ENCODE measurements at regions not wholly inside any gene's neighbourhood (a gene's known extent, or its start where the extent isn't known, plus 50 kb on each side); places are given as distances from the start of the nearest gene placed in this dataset.

DNA sequence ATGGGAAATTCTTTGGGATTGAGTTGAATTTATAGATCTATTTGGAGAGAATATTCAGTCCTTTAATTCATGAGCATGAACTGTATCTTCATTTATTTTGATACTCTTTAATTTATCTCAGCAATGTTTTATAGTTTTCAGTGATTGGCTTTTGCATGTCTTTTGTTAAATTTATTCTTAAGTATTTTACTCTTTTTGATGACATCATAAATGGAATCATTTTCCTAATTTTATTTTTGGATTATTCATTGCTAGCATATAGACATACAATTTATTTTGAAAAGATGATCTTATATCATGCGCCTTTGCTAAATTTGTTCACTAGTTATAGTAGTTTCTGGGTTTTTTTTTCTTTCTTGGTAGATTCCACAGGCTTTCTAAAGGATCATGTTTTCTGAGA lies 149.2 kb upstream of the ASIC2 start:
- Histone ChIP-seq H3K36me3 (ENCODE audit: control insufficient read depth in 2 of 2, extremely low read depth in 1 of 2, insufficient read depth in 1 of 2, low read length in 1 of 2) (no peaks in the 10 kb centered on the region), H3K9me3 (no peaks in the 10 kb centered on the region), H3K4me3 (ENCODE audit: control insufficient read depth in 1 of 2, extremely low read depth in 1 of 2, low read length in 1 of 2) (no peak overlapping the region), H3K27me3 (replicated peaks in 1 of 2; ENCODE audit: control insufficient read depth in 2 of 2, extremely low read depth in 1 of 2, insufficient read depth in 2 of 2, low read length in 1 of 2) (peaks cover 0 to 6% of the 10 kb centered on the region in 2 experiments), H3K27ac (ENCODE audit: low read length) (no peak overlapping the region), H3K4me1 (ENCODE audit: control insufficient read depth in 1 of 2, extremely low read depth in 1 of 2, insufficient read depth in 2 of 2, low read length in 2 of 2) (no peaks in the 10 kb centered on the region)
- H3K4me3 Mint-ChIP-seq = no peak overlapping the region
- ChIA-PET POLR2A (no interaction called here), CTCF (no interaction called here)
- no peaks in the 10 kb centered on the region for H3K36me3 Mint-ChIP-seq
- no peak for DNase-seq
- no CpG with 5 or more reads among the region's 1 CpG for WGBS (ENCODE audit: insufficient coverage)
- peaks cover 2 to 3% of the 10 kb centered on the region in 2 donors for H3K27me3 Mint-ChIP-seq
- peaks cover 3 to 6% (median 3%) of the 10 kb centered on the region in 3 donors for H3K9me3 Mint-ChIP-seq
- H3K27ac Mint-ChIP-seq = no peak overlapping the region
- H3K4me1 Mint-ChIP-seq = no peaks in the 10 kb centered on the region
- no peak for ATAC-seq (replicated peaks in 1 of 4)

DNA sequence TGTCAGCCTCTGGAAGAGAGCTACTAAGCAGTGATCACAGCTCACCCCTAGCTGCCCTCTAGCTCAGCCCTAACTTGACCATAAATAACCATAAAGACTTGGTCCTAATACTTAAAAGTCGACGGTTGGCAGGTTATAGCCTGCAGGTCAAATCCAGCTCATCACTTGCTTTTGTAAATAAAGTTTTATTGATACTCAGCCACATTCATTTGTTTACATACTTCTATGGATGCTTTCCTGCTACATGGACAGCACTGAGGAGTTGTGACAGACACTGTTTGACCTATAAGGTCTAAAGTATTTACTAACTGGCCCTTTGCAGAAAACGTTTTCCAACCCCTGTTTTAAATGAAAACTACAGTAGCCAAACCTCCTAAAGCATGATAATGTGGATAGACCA lies 151.6 kb upstream of the ASIC2 start:
- no peaks in the 10 kb centered on the region for H3K9me3 ChIP-seq
- ChIA-PET CTCF (no interaction called here), POLR2A (no interaction called here)
- no peak overlapping the region for H3K27ac ChIP-seq (ENCODE audit: low read length)
- no CpG with 5 or more reads among the region's 3 CpGs for WGBS (ENCODE audit: insufficient coverage)
- no peak for ATAC-seq (replicated peaks in 1 of 4)
- peaks cover 2 to 3% of the 10 kb centered on the region in 2 experiments for H3K27me3 ChIP-seq (replicated peaks in 1 of 2; ENCODE audit: control insufficient read depth in 2 of 2, extremely low read depth in 1 of 2, insufficient read depth in 2 of 2, low read length in 1 of 2)
- H3K4me1 ChIP-seq (ENCODE audit: control insufficient read depth in 1 of 2, extremely low read depth in 1 of 2, insufficient read depth in 2 of 2, low read length in 2 of 2) = no peaks in the 10 kb centered on the region
- H3K27me3 Mint-ChIP-seq = peaks cover 2 to 3% of the 10 kb centered on the region in 2 donors
- H3K4me3 ChIP-seq (ENCODE audit: control insufficient read depth in 1 of 2, extremely low read depth in 1 of 2, low read length in 1 of 2) = no peak overlapping the region
- no peak overlapping the region for H3K4me3 Mint-ChIP-seq
- no peaks in the 10 kb centered on the region for H3K36me3 ChIP-seq (ENCODE audit: control insufficient read depth in 2 of 2, extremely low read depth in 1 of 2, insufficient read depth in 1 of 2, low read length in 1 of 2)
- H3K27ac Mint-ChIP-seq = no peak overlapping the region
- DNase-seq = no peak
- H3K4me1 Mint-ChIP-seq = no peaks in the 10 kb centered on the region
- peaks cover 5 to 12% (median 6%) of the 10 kb centered on the region in 3 donors for H3K9me3 Mint-ChIP-seq
- no peaks in the 10 kb centered on the region for H3K36me3 Mint-ChIP-seq

DNA sequence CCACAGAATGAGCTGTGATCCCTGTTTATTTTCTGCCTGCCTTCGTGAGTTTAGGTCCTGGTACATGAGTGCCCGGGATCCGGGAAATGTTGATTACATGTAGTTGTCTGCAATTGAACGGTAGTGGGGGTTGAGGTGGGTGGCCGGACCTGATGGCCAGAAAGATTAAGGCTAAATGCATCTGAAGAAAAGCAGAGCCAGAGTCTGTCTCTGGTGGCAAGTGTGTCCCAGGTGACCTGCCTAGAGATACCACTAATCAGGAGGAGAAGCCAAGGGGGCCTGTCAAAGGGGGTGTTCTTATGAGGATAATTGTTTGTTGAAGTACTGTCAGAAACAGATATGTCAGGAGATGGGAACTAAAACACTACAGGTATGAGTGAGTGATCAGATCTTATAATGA lies 154.0 kb upstream of the ASIC2 start:
- DNase-seq = no peak
- no peak overlapping the region for H3K4me3 ChIP-seq (ENCODE audit: control insufficient read depth in 1 of 2, extremely low read depth in 1 of 2, low read length in 1 of 2)
- H3K27ac ChIP-seq (ENCODE audit: low read length) = no peak overlapping the region
- H3K4me1 ChIP-seq (ENCODE audit: control insufficient read depth in 1 of 2, extremely low read depth in 1 of 2, insufficient read depth in 2 of 2, low read length in 2 of 2) = no peaks in the 10 kb centered on the region
- ChIA-PET POLR2A (no interaction called here), CTCF (interaction anchor here in 1 of 2 donors (0.7 kb wide), 1 partner anchor 462 kb away, joined by 5 read pairs; no protein-coding TSS in a partner anchor)
- H3K36me3 Mint-ChIP-seq = no peaks in the 10 kb centered on the region
- WGBS (ENCODE audit: insufficient coverage) = 70% methylated on average over 3 of the region's 5 CpGs
- H3K4me3 Mint-ChIP-seq = no peak overlapping the region
- ATAC-seq (replicated peaks in 1 of 4) = no peak
- H3K27ac Mint-ChIP-seq = no peak overlapping the region
- no peaks in the 10 kb centered on the region for H3K4me1 Mint-ChIP-seq
- H3K9me3 Mint-ChIP-seq = peaks cover 5 to 16% (median 6%) of the 10 kb centered on the region in 3 donors
- no peaks in the 10 kb centered on the region for H3K36me3 ChIP-seq (ENCODE audit: control insufficient read depth in 2 of 2, extremely low read depth in 1 of 2, insufficient read depth in 1 of 2, low read length in 1 of 2)
- peaks cover 3 to 6% of the 10 kb centered on the region in 2 donors for H3K27me3 Mint-ChIP-seq
- no peaks in the 10 kb centered on the region for H3K9me3 ChIP-seq
- H3K27me3 ChIP-seq (replicated peaks in 1 of 2; ENCODE audit: control insufficient read depth in 2 of 2, extremely low read depth in 1 of 2, insufficient read depth in 2 of 2, low read length in 1 of 2) = peaks cover 2 to 3% of the 10 kb centered on the region in 2 experiments

DNA sequence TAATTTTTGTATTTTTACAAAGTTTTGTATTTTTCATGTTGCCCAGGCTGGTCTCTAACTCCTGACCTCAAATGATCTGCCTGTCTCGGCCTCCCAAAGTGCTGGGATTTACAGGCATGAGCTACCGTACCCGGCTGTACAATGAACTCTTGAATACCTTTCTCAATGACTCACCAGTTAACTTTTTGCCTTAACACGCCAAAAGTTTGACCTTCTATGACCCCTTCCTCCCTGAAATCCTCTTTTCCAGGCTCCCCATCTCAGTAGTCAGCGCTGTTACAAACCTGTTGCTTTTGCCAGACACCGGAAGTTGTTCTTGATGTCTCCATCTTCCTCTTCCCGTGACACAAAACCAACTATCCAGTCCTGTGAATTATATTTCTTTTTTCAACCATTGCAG lies 158.1 kb upstream of the ASIC2 start:
- H3K27ac ChIP-seq (ENCODE audit: low read length) = no peak overlapping the region

DNA sequence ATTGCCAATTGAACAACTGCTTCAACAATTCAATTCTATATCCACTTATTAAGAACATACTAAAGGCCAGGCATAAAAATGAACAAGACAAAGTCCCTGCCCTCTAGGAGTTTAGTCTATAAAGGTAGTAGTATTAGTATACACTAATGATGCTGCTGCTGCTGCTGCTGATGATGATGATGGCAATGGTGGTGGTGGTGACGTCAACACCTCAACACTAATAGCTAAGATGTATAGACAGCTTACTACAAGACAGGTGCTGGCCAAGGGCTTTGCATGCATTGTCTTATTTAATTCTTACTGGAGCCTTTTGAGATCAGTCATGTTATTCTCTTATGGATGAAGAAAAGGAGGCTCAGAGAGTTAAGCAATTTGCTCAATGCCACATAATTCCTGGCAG lies 164.4 kb upstream of the ASIC2 start:
- H3K36me3 Mint-ChIP-seq = no peaks in the 10 kb centered on the region
- no peak overlapping the region for H3K4me3 Mint-ChIP-seq
- ChIA-PET POLR2A (no interaction called here), CTCF (interaction anchor here in 1 of 2 donors (0.6 kb wide), 1 partner anchor 560 kb away, joined by 3 read pairs; no protein-coding TSS in a partner anchor)
- DNase-seq = no peak
- H3K9me3 ChIP-seq = no peaks in the 10 kb centered on the region
- H3K27ac ChIP-seq (ENCODE audit: low read length) = no peak overlapping the region
- H3K4me1 ChIP-seq (ENCODE audit: control insufficient read depth in 1 of 2, extremely low read depth in 1 of 2, insufficient read depth in 2 of 2, low read length in 2 of 2) = no peaks in the 10 kb centered on the region
- no peak overlapping the region for H3K4me3 ChIP-seq (ENCODE audit: control insufficient read depth in 1 of 2, extremely low read depth in 1 of 2, low read length in 1 of 2)
- H3K9me3 Mint-ChIP-seq = peaks cover 0 to 8% (median 0%) of the 10 kb centered on the region in 3 donors
- H3K27me3 ChIP-seq (replicated peaks in 1 of 2; ENCODE audit: control insufficient read depth in 2 of 2, extremely low read depth in 1 of 2, insufficient read depth in 2 of 2, low read length in 1 of 2) = peaks cover 0 to 3% of the 10 kb centered on the region in 2 experiments
- no peak overlapping the region for H3K27ac Mint-ChIP-seq
- H3K36me3 ChIP-seq (ENCODE audit: control insufficient read depth in 2 of 2, extremely low read depth in 1 of 2, insufficient read depth in 1 of 2, low read length in 1 of 2) = no peaks in the 10 kb centered on the region
- peaks cover 15 to 39% of the 10 kb centered on the region in 2 donors for H3K27me3 Mint-ChIP-seq
- ATAC-seq (replicated peaks in 1 of 4) = no peak
- no peaks in the 10 kb centered on the region for H3K4me1 Mint-ChIP-seq
- WGBS (ENCODE audit: insufficient coverage) = no CpG with 5 or more reads among the region's 1 CpG

More for the DNA sequence above, 158.1 kb upstream of the ASIC2 start:
- DNase-seq (no peak), ATAC-seq (replicated peaks in 1 of 4) (no peak)
- H3K27ac Mint-ChIP-seq = no peak overlapping the region
- H3K4me3 Mint-ChIP-seq = no peak overlapping the region
- no peaks in the 10 kb centered on the region for H3K9me3 ChIP-seq
- POLR2A ChIA-PET = no interaction called here
- H3K4me1 Mint-ChIP-seq = no peaks in the 10 kb centered on the region
- H3K36me3 ChIP-seq (ENCODE audit: control insufficient read depth in 2 of 2, extremely low read depth in 1 of 2, insufficient read depth in 1 of 2, low read length in 1 of 2) = no peaks in the 10 kb centered on the region
- H3K4me1 ChIP-seq (ENCODE audit: control insufficient read depth in 1 of 2, extremely low read depth in 1 of 2, insufficient read depth in 2 of 2, low read length in 2 of 2) = no peaks in the 10 kb centered on the region
- H3K36me3 Mint-ChIP-seq = no peaks in the 10 kb centered on the region
- CTCF ChIA-PET = no interaction called here
- peaks cover 4 to 10% (median 8%) of the 10 kb centered on the region in 3 donors for H3K9me3 Mint-ChIP-seq
- H3K27me3 ChIP-seq (replicated peaks in 1 of 2; ENCODE audit: control insufficient read depth in 2 of 2, extremely low read depth in 1 of 2, insufficient read depth in 2 of 2, low read length in 1 of 2) = peaks cover 0 to 2% of the 10 kb centered on the region in 2 experiments
- WGBS (ENCODE audit: insufficient coverage) = 77% methylated on average over 7 of the region's 7 CpGs
- no peak overlapping the region for H3K4me3 ChIP-seq (ENCODE audit: control insufficient read depth in 1 of 2, extremely low read depth in 1 of 2, low read length in 1 of 2)
- H3K27me3 Mint-ChIP-seq = peaks cover 5 to 9% of the 10 kb centered on the region in 2 donors

- Mint-ChIP-seq H3K4me3 (no peak overlapping the region), H3K27me3 (peaks cover 15 to 36% of the 10 kb centered on the region in 2 donors), H3K36me3 (no peaks in the 10 kb centered on the region), H3K9me3 (peaks cover 0 to 8% (median 0%) of the 10 kb centered on the region in 3 donors), H3K27ac (no peak overlapping the region), H3K4me1 (no peaks in the 10 kb centered on the region)
- H3K9me3 ChIP-seq = no peaks in the 10 kb centered on the region
- CTCF ChIA-PET = no interaction called here
- H3K4me3 ChIP-seq (ENCODE audit: control insufficient read depth in 1 of 2, extremely low read depth in 1 of 2, low read length in 1 of 2) = no peak overlapping the region
- no peak for ATAC-seq (replicated peaks in 1 of 4)
- no peaks in the 10 kb centered on the region for H3K4me1 ChIP-seq (ENCODE audit: control insufficient read depth in 1 of 2, extremely low read depth in 1 of 2, insufficient read depth in 2 of 2, low read length in 2 of 2)
- 76% methylated on average over 10 of the region's 17 CpGs for WGBS (ENCODE audit: insufficient coverage)
- no peak for DNase-seq
- H3K27me3 ChIP-seq (replicated peaks in 1 of 2; ENCODE audit: control insufficient read depth in 2 of 2, extremely low read depth in 1 of 2, insufficient read depth in 2 of 2, low read length in 1 of 2) = peaks cover 0 to 3% of the 10 kb centered on the region in 2 experiments
- POLR2A ChIA-PET = interaction anchor here in 1 of 2 donors (0.6 kb wide), 2 partner anchors 14 to 1163 kb away, joined by 3 to 8 read pairs; no protein-coding TSS in a partner anchor
- H3K36me3 ChIP-seq (ENCODE audit: control insufficient read depth in 2 of 2, extremely low read depth in 1 of 2, insufficient read depth in 1 of 2, low read length in 1 of 2) = no peaks in the 10 kb centered on the region
- no peak overlapping the region for H3K27ac ChIP-seq (ENCODE audit: low read length)
Measured at GRCh38 chr17:33459078-33459940, 166.2 kb upstream of the ASIC2 start.
